ENCODE measurements at regions not wholly inside any gene's neighbourhood (a gene's known extent, or its start where the extent isn't known, plus 50 kb on each side); places are given as distances from the start of the nearest gene placed in this dataset.

- TF ChIP-seq PHF8 (conservative IDR thresholded peaks at IDR 0.05; ENCODE audit: low read depth, low read length) (no peak), FOSL1 (IDR thresholded peaks at IDR 0.05; ENCODE audit: insufficient read depth, low read depth, low read length) (no peak), GABPA (IDR thresholded peaks at IDR 0.05; ENCODE audit: borderline replicate concordance, insufficient read depth, low read length) (no peak), SUZ12 (IDR thresholded peaks at IDR 0.05; ENCODE audit: low read length) (no peak), KDM1A (IDR thresholded peaks at IDR 0.05; ENCODE audit: borderline replicate concordance, low read length) (no peak), CBX5 (IDR thresholded peaks at IDR 0.05; ENCODE audit: low read depth, low read length) (no peak)
Observed at GRCh38 chr3:118080889-118081288, 953.8 kb downstream of the IGSF11 start (continued).
